ENCODE measurements at regions not wholly inside any gene's neighbourhood (a gene's known extent, or its start where the extent isn't known, plus 50 kb on each side); places are given as distances from the start of the nearest gene placed in this dataset.

- no peak overlapping the region for H3K27ac Mint-ChIP-seq (ENCODE audit: unreplicated experiment)
Measured at GRCh38 chr15:46713045-46713444, 1004.3 kb upstream of the SEMA6D start.

DNA sequence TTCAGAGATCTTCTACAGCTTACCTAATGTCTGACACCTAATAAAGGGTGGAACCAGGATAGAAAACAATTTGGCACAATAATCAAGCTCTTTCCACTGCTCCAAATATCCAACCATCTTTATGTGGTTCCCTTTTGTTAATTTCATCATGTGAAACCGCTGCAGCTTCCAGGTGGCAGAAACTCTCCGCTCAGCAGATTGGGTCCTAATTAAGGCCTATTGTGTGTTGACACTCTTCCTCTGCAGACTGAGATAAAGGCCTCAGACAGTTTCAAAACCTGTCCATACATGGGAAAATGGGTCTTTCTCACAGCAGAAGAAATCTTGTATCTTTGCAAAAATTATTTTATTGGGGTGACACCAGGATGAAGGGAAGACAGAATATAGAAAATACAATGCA lies 1002.4 kb upstream of the SEMA6D start:
- Mint-ChIP-seq H3K9me3 (no peaks in the 10 kb centered on the region), H3K4me3 (no peak overlapping the region), H3K27ac (ENCODE audit: unreplicated experiment) (no peak overlapping the region), H3K27me3 (ENCODE audit: low read depth) (no peaks in the 10 kb centered on the region), H3K36me3 (ENCODE audit: low read depth) (no peaks in the 10 kb centered on the region), H3K4me1 (no peaks in the 10 kb centered on the region)
- TF ChIP-seq, protein P1, sequence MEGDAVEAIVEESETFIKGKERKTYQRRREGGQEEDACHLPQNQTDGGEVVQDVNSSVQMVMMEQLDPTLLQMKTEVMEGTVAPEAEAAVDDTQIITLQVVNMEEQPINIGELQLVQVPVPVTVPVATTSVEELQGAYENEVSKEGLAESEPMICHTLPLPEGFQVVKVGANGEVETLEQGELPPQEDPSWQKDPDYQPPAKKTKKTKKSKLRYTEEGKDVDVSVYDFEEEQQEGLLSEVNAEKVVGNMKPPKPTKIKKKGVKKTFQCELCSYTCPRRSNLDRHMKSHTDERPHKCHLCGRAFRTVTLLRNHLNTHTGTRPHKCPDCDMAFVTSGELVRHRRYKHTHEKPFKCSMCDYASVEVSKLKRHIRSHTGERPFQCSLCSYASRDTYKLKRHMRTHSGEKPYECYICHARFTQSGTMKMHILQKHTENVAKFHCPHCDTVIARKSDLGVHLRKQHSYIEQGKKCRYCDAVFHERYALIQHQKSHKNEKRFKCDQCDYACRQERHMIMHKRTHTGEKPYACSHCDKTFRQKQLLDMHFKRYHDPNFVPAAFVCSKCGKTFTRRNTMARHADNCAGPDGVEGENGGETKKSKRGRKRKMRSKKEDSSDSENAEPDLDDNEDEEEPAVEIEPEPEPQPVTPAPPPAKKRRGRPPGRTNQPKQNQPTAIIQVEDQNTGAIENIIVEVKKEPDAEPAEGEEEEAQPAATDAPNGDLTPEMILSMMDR (conservative IDR thresholded peaks at IDR 0.05): no peak
- no peak for DNase-seq (ENCODE audit: low read depth, low spot score)

More at GRCh38 chr15:46713045-46713444, 1004.3 kb upstream of the SEMA6D start:
- TF ChIP-seq, protein P1 (conservative IDR thresholded peaks at IDR 0.05): no peak
- Mint-ChIP-seq H3K27me3 (ENCODE audit: low read depth) (no peaks in the 10 kb centered on the region), H3K36me3 (ENCODE audit: low read depth) (no peaks in the 10 kb centered on the region), H3K4me1 (no peaks in the 10 kb centered on the region), H3K9me3 (no peaks in the 10 kb centered on the region), H3K4me3 (no peak overlapping the region)
- no peak for DNase-seq (ENCODE audit: low read depth, low spot score)

GRCh38 chr15:46723308-46723707 lies 994.0 kb upstream of the SEMA6D start:
- H3K9me3 Mint-ChIP-seq: peaks cover 8% of the 10 kb centered on the region
- H3K27me3 Mint-ChIP-seq (ENCODE audit: low read depth): no peaks in the 10 kb centered on the region
- H3K4me3 Mint-ChIP-seq: no peak overlapping the region
- no peaks in the 10 kb centered on the region for H3K4me1 Mint-ChIP-seq
- no peak for DNase-seq (ENCODE audit: low read depth, low spot score)
- TF ChIP-seq, protein P1 (conservative IDR thresholded peaks at IDR 0.05): no peak
- H3K27ac Mint-ChIP-seq (ENCODE audit: unreplicated experiment): no peak overlapping the region
- no peaks in the 10 kb centered on the region for H3K36me3 Mint-ChIP-seq (ENCODE audit: low read depth)

DNA sequence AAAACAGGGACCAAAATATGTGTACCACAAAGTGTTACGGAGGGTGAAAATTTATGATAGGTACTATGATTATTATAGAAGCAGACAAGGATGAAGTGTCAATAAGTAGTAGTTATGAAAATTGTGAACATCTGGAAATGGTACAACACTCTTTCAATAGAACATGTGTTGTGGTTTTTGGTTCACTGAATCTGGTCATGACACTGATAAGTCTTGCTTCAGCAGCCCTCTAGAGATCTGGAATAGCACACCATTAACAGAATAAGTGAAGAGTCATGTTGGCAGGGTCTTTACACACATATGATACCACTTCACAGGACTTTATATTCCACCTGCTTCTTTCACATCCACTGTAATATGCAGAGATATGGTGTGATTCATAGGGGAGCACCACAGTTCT lies 985.2 kb upstream of the SEMA6D start:
- Mint-ChIP-seq H3K4me3 (no peak overlapping the region), H3K27ac (ENCODE audit: unreplicated experiment) (no peak overlapping the region), H3K9me3 (peaks cover 9% of the 10 kb centered on the region), H3K4me1 (no peaks in the 10 kb centered on the region), H3K27me3 (ENCODE audit: low read depth) (no peaks in the 10 kb centered on the region), H3K36me3 (ENCODE audit: low read depth) (no peaks in the 10 kb centered on the region)
- DNase-seq (ENCODE audit: low read depth, low spot score): no peak
- TF ChIP-seq, protein P1 (conservative IDR thresholded peaks at IDR 0.05): no peak

GRCh38 chr15:46735115-46735514 lies 982.2 kb upstream of the SEMA6D start:
- no peak overlapping the region for H3K27ac Mint-ChIP-seq (ENCODE audit: unreplicated experiment)
- no peak overlapping the region for H3K4me3 Mint-ChIP-seq
- no peak for DNase-seq (ENCODE audit: low read depth, low spot score)
- no peaks in the 10 kb centered on the region for H3K27me3 Mint-ChIP-seq (ENCODE audit: low read depth)
- H3K9me3 Mint-ChIP-seq: no peaks in the 10 kb centered on the region
- H3K36me3 Mint-ChIP-seq (ENCODE audit: low read depth): no peaks in the 10 kb centered on the region
- TF ChIP-seq, protein P1 (conservative IDR thresholded peaks at IDR 0.05): no peak
- H3K4me1 Mint-ChIP-seq: no peaks in the 10 kb centered on the region

- Mint-ChIP-seq H3K9me3 (peaks cover 8% of the 10 kb centered on the region), H3K27ac (ENCODE audit: unreplicated experiment) (no peak overlapping the region), H3K27me3 (ENCODE audit: low read depth) (no peaks in the 10 kb centered on the region), H3K4me3 (no peak overlapping the region), H3K4me1 (no peaks in the 10 kb centered on the region), H3K36me3 (ENCODE audit: low read depth) (peaks cover 5% of the 10 kb centered on the region)
- no peak for DNase-seq (ENCODE audit: low read depth, low spot score)
- TF ChIP-seq, protein P1 (conservative IDR thresholded peaks at IDR 0.05): no peak
Measured at GRCh38 chr15:46751303-46751702, 966.0 kb upstream of the SEMA6D start.
